ENCODE measurements at regions not wholly inside any gene's neighbourhood (a gene's known extent, or its start where the extent isn't known, plus 50 kb on each side); places are given as distances from the start of the nearest gene placed in this dataset.

DNA sequence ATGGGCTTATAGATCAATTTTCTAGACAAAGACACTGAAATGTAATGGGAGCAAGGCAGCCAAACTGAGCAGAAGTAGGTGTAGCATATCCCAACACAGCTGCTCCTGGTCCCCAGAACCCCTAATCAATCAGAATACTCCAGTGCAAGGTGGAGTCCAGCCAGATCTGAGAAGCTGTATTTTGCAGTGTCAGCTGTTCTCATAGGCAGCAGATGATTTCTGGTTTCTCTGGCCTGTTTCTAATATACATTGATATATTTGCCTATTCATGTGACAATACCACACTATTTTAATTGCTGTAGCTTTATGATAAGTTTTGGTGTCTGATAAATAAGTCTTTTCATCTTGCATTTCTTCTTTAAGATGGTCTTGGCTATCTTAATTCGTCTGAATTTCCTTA, 117.4 kb upstream of the STARD3NL start:
- no peaks in the 10 kb centered on the region for H3K9me3 ChIP-seq (ENCODE audit: control insufficient read depth, insufficient read depth, low read length)
- no peaks in the 10 kb centered on the region for H3K36me3 ChIP-seq (ENCODE audit: control insufficient read depth, low read length)
- no peaks in the 10 kb centered on the region for H3K4me1 ChIP-seq (ENCODE audit: control insufficient read depth, low read length)
- no peak overlapping the region for H3K4me2 ChIP-seq (ENCODE audit: low read length)
- TF ChIP-seq, protein P1, sequence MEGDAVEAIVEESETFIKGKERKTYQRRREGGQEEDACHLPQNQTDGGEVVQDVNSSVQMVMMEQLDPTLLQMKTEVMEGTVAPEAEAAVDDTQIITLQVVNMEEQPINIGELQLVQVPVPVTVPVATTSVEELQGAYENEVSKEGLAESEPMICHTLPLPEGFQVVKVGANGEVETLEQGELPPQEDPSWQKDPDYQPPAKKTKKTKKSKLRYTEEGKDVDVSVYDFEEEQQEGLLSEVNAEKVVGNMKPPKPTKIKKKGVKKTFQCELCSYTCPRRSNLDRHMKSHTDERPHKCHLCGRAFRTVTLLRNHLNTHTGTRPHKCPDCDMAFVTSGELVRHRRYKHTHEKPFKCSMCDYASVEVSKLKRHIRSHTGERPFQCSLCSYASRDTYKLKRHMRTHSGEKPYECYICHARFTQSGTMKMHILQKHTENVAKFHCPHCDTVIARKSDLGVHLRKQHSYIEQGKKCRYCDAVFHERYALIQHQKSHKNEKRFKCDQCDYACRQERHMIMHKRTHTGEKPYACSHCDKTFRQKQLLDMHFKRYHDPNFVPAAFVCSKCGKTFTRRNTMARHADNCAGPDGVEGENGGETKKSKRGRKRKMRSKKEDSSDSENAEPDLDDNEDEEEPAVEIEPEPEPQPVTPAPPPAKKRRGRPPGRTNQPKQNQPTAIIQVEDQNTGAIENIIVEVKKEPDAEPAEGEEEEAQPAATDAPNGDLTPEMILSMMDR (IDR thresholded peaks at IDR 0.05; ENCODE audit: low read depth, low read length, poor library complexity, severe bottlenecking), result no peak
- TF ChIP-seq EZH2phosphoT487 (IDR thresholded peaks at IDR 0.05; ENCODE audit: borderline replicate concordance, low read length), result no peak
- no peaks in the 10 kb centered on the region for H3F3A ChIP-seq (ENCODE audit: control insufficient read depth, insufficient read depth)
- no peaks in the 10 kb centered on the region for H3K9me2 ChIP-seq (replicated peaks; ENCODE audit: control insufficient read depth, low read length)
- H3K4me3 ChIP-seq (ENCODE audit: low read length), result no peak overlapping the region
- no peaks in the 10 kb centered on the region for H4K20me1 ChIP-seq (ENCODE audit: control insufficient read depth, insufficient read depth, low read depth, low read length)
- H3K79me2 ChIP-seq (ENCODE audit: control insufficient read depth, low read length), result no peaks in the 10 kb centered on the region
- H3K27me3 ChIP-seq (ENCODE audit: control insufficient read depth, low read length), result no peaks in the 10 kb centered on the region
- no peak overlapping the region for H3K27ac ChIP-seq (ENCODE audit: low read depth, low read length)

- Histone ChIP-seq H3K27ac (ENCODE audit: low read depth, low read length) (no peak overlapping the region), H3K27me3 (ENCODE audit: control insufficient read depth, low read length) (no peaks in the 10 kb centered on the region), H3K9me2 (replicated peaks; ENCODE audit: control insufficient read depth, low read length) (no peaks in the 10 kb centered on the region), H3K4me1 (ENCODE audit: control insufficient read depth, low read length) (no peaks in the 10 kb centered on the region), H3K36me3 (ENCODE audit: control insufficient read depth, low read length) (no peaks in the 10 kb centered on the region), H3F3A (ENCODE audit: control insufficient read depth, insufficient read depth) (no peaks in the 10 kb centered on the region), H3K79me2 (ENCODE audit: control insufficient read depth, low read length) (no peaks in the 10 kb centered on the region), H4K20me1 (ENCODE audit: control insufficient read depth, insufficient read depth, low read depth, low read length) (no peaks in the 10 kb centered on the region), H3K4me3 (ENCODE audit: low read length) (no peak overlapping the region), H3K9me3 (ENCODE audit: control insufficient read depth, insufficient read depth, low read length) (no peaks in the 10 kb centered on the region), H3K4me2 (ENCODE audit: low read length) (no peak overlapping the region)
- TF ChIP-seq, protein P1 (IDR thresholded peaks at IDR 0.05; ENCODE audit: low read depth, low read length, poor library complexity, severe bottlenecking), result no peak
- TF ChIP-seq EZH2phosphoT487 (IDR thresholded peaks at IDR 0.05; ENCODE audit: borderline replicate concordance, low read length), result no peak
These were observed 111.7 kb upstream of the STARD3NL start for GRCh38 chr7:38066391-38066790.

GRCh38 chr7:38068461-38068860, 109.6 kb upstream of the STARD3NL start:
- Histone ChIP-seq H3K9me2 (replicated peaks; ENCODE audit: control insufficient read depth, low read length) (no peaks in the 10 kb centered on the region), H3K79me2 (ENCODE audit: control insufficient read depth, low read length) (no peaks in the 10 kb centered on the region), H3K27ac (ENCODE audit: low read depth, low read length) (no peak overlapping the region), H3K4me3 (ENCODE audit: low read length) (no peak overlapping the region), H3K9me3 (ENCODE audit: control insufficient read depth, insufficient read depth, low read length) (no peaks in the 10 kb centered on the region), H4K20me1 (ENCODE audit: control insufficient read depth, insufficient read depth, low read depth, low read length) (no peaks in the 10 kb centered on the region), H3K4me2 (ENCODE audit: low read length) (no peak overlapping the region), H3K27me3 (ENCODE audit: control insufficient read depth, low read length) (no peaks in the 10 kb centered on the region), H3K4me1 (ENCODE audit: control insufficient read depth, low read length) (no peaks in the 10 kb centered on the region), H3F3A (ENCODE audit: control insufficient read depth, insufficient read depth) (no peaks in the 10 kb centered on the region), H3K36me3 (ENCODE audit: control insufficient read depth, low read length) (no peaks in the 10 kb centered on the region)
- TF ChIP-seq, protein P1 (IDR thresholded peaks at IDR 0.05; ENCODE audit: low read depth, low read length, poor library complexity, severe bottlenecking), result no peak
- no peak for TF ChIP-seq EZH2phosphoT487 (IDR thresholded peaks at IDR 0.05; ENCODE audit: borderline replicate concordance, low read length)

DNA sequence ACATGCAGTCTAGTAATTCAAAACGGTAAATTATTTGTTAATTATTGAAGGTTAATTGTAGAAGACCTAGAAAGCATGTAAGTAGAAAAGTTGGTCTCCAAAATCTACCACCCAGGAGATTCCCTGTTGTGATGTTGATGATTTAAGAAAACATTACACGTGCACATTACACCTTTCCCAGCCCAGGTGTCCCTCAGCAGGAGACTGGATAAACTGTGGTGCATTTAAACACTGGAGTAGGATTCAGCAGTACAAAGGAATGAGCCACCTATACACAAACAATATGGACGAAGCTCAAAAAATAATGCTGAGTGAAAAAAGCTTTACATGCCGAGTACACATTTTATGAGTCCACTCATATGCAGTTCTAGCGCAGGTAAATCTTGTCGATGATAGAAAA, 109.0 kb upstream of the STARD3NL start:
- no peaks in the 10 kb centered on the region for H3K79me2 ChIP-seq (ENCODE audit: control insufficient read depth, low read length)
- H3K4me2 ChIP-seq (ENCODE audit: low read length), result no peak overlapping the region
- no peaks in the 10 kb centered on the region for H3K9me2 ChIP-seq (replicated peaks; ENCODE audit: control insufficient read depth, low read length)
- H3K4me1 ChIP-seq (ENCODE audit: control insufficient read depth, low read length), result no peaks in the 10 kb centered on the region
- H3K27me3 ChIP-seq (ENCODE audit: control insufficient read depth, low read length), result no peaks in the 10 kb centered on the region
- H3K27ac ChIP-seq (ENCODE audit: low read depth, low read length), result no peak overlapping the region
- H3K9me3 ChIP-seq (ENCODE audit: control insufficient read depth, insufficient read depth, low read length), result no peaks in the 10 kb centered on the region
- no peaks in the 10 kb centered on the region for H4K20me1 ChIP-seq (ENCODE audit: control insufficient read depth, insufficient read depth, low read depth, low read length)
- H3K4me3 ChIP-seq (ENCODE audit: low read length), result no peak overlapping the region
- no peaks in the 10 kb centered on the region for H3F3A ChIP-seq (ENCODE audit: control insufficient read depth, insufficient read depth)
- H3K36me3 ChIP-seq (ENCODE audit: control insufficient read depth, low read length), result no peaks in the 10 kb centered on the region
- TF ChIP-seq, protein P1 (IDR thresholded peaks at IDR 0.05; ENCODE audit: low read depth, low read length, poor library complexity, severe bottlenecking), result no peak
- TF ChIP-seq EZH2phosphoT487 (IDR thresholded peaks at IDR 0.05; ENCODE audit: borderline replicate concordance, low read length), result no peak

Measured in DOHH2 (cell line).